BLaER1 (cell line): ENCODE measurements at regions not wholly inside any gene's neighbourhood (a gene's known extent, or its start where the extent isn't known, plus 50 kb on each side); places are given as distances from the start of the nearest gene placed in this dataset.
"Not testable (repeated sequence)": the region's sequence is repeated elsewhere in the genome, so short reads cannot be mapped to it uniquely, and the experiment has no call there.

ENCODE experiments used
- H3K27ac ChIP-seq: shearing (Covaris generic); formaldehyde crosslinking; 2 replicates; pipeline ENCODE4 v1.8.1; 2022
- H3K27me3 ChIP-seq: shearing (Covaris generic); formaldehyde crosslinking; 2 replicates; pipeline ENCODE4 v1.8.1; 2022
- H3K36me3 ChIP-seq: shearing (Covaris generic); formaldehyde crosslinking; 2 replicates; pipeline ENCODE4 v1.8.1; 2022
- H3K4me1 ChIP-seq: shearing (Covaris generic); formaldehyde crosslinking; 2 replicates; pipeline ENCODE4 v1.8.1; 2022
- H3K4me2 ChIP-seq: shearing (Covaris generic); formaldehyde crosslinking; 2 replicates; pipeline ENCODE4 v1.8.1; 2022
- H3K4me3 ChIP-seq: shearing (Covaris generic); formaldehyde crosslinking; 2 replicates; pipeline ENCODE4 v1.8.1; 2022
- H3K9ac ChIP-seq: shearing (Covaris generic); formaldehyde crosslinking; 2 replicates; pipeline ENCODE4 v1.8.1; 2022
- H3K9me3 ChIP-seq: shearing (Covaris generic); formaldehyde crosslinking; 2 replicates; pipeline ENCODE4 v1.8.1; 2022
- H4K20me1 ChIP-seq: shearing (Covaris generic); formaldehyde crosslinking; 2 replicates; pipeline ENCODE4 v1.8.1; 2022
- Cebpa-rat ChIP-seq: shearing (Covaris generic); IDR thresholded peaks from 2 replicates; pipeline ENCODE4 v1.8.1; 2022

GRCh38 chr10:64358907-64359306 is 837.7 kb downstream of the REEP3 start:
- no peak overlapping the region for H3K4me2 ChIP-seq
- no peak overlapping the region for H3K4me3 ChIP-seq
- H3K9me3 ChIP-seq, result no peaks in the 10 kb centered on the region
- no peaks in the 10 kb centered on the region for H4K20me1 ChIP-seq
- H3K36me3 ChIP-seq, result no peaks in the 10 kb centered on the region
- no peak for TF ChIP-seq Cebpa-rat
- no peaks in the 10 kb centered on the region for H3K4me1 ChIP-seq
- no peak overlapping the region for H3K9ac ChIP-seq
- H3K27ac ChIP-seq, result no peak overlapping the region
- no peaks in the 10 kb centered on the region for H3K27me3 ChIP-seq

- H3K4me1 ChIP-seq, H3K27ac ChIP-seq, H3K27me3 ChIP-seq, H3K4me3 ChIP-seq, H3K4me2 ChIP-seq, H3K9me3 ChIP-seq, H3K9ac ChIP-seq, H3K36me3 ChIP-seq, H4K20me1 ChIP-seq: not testable (repeated sequence)
Observed at GRCh38 chr10:64360240-64360639, 839.0 kb downstream of the REEP3 start.

GRCh38 chr10:64363687-64364086 is 842.5 kb downstream of the REEP3 start:
- Histone ChIP-seq H3K27ac (no peak overlapping the region), H3K4me1 (no peaks in the 10 kb centered on the region), H3K4me2 (no peak overlapping the region), H3K9ac (no peak overlapping the region), H3K27me3 (no peaks in the 10 kb centered on the region), H3K36me3 (no peaks in the 10 kb centered on the region), H4K20me1 (no peaks in the 10 kb centered on the region), H3K9me3 (no peaks in the 10 kb centered on the region), H3K4me3 (no peak overlapping the region)
- no peak for TF ChIP-seq Cebpa-rat

GRCh38 chr10:64365663-64366062 is 844.5 kb downstream of the REEP3 start:
- H4K20me1 ChIP-seq, result no peaks in the 10 kb centered on the region
- no peak overlapping the region for H3K9ac ChIP-seq
- H3K9me3 ChIP-seq, result no peaks in the 10 kb centered on the region
- no peak overlapping the region for H3K27ac ChIP-seq
- no peak overlapping the region for H3K4me3 ChIP-seq
- TF ChIP-seq Cebpa-rat, result no peak
- no peaks in the 10 kb centered on the region for H3K36me3 ChIP-seq
- H3K27me3 ChIP-seq, result no peaks in the 10 kb centered on the region
- H3K4me1 ChIP-seq, result no peaks in the 10 kb centered on the region
- no peak overlapping the region for H3K4me2 ChIP-seq

- H3K27ac ChIP-seq, result no peak overlapping the region
- TF ChIP-seq Cebpa-rat, result no peak
- H3K27me3 ChIP-seq, result no peaks in the 10 kb centered on the region
- no peak overlapping the region for H3K9ac ChIP-seq
- no peak overlapping the region for H3K4me3 ChIP-seq
- H3K36me3 ChIP-seq, result no peaks in the 10 kb centered on the region
- no peak overlapping the region for H3K4me2 ChIP-seq
- H3K9me3 ChIP-seq, result no peaks in the 10 kb centered on the region
- H4K20me1 ChIP-seq, result no peaks in the 10 kb centered on the region
- H3K4me1 ChIP-seq, result no peaks in the 10 kb centered on the region
Observed at GRCh38 chr10:64368298-64368697, 847.1 kb downstream of the REEP3 start.

- Histone ChIP-seq H3K27ac (no peak overlapping the region), H3K27me3 (no peaks in the 10 kb centered on the region), H3K9me3 (no peaks in the 10 kb centered on the region), H3K9ac (no peak overlapping the region), H4K20me1 (no peaks in the 10 kb centered on the region), H3K4me3 (no peak overlapping the region), H3K4me1 (no peaks in the 10 kb centered on the region), H3K36me3 (no peaks in the 10 kb centered on the region), H3K4me2 (no peak overlapping the region)
- TF ChIP-seq Cebpa-rat, result no peak
Observed at GRCh38 chr10:64369885-64370773, 848.9 kb downstream of the REEP3 start.

GRCh38 chr10:64374346-64374745 is 853.1 kb downstream of the REEP3 start:
- no peaks in the 10 kb centered on the region for H4K20me1 ChIP-seq
- H3K9ac ChIP-seq, result no peak overlapping the region
- H3K27ac ChIP-seq, result no peak overlapping the region
- no peak overlapping the region for H3K4me3 ChIP-seq
- no peaks in the 10 kb centered on the region for H3K36me3 ChIP-seq
- no peak for TF ChIP-seq Cebpa-rat
- no peaks in the 10 kb centered on the region for H3K4me1 ChIP-seq
- no peak overlapping the region for H3K4me2 ChIP-seq
- no peaks in the 10 kb centered on the region for H3K9me3 ChIP-seq
- no peaks in the 10 kb centered on the region for H3K27me3 ChIP-seq

GRCh38 chr10:64376167-64376566 is 855.0 kb downstream of the REEP3 start:
- no peak overlapping the region for H3K9ac ChIP-seq
- no peaks in the 10 kb centered on the region for H3K4me1 ChIP-seq
- no peak overlapping the region for H3K27ac ChIP-seq
- no peaks in the 10 kb centered on the region for H3K9me3 ChIP-seq
- H3K27me3 ChIP-seq, result no peaks in the 10 kb centered on the region
- no peaks in the 10 kb centered on the region for H4K20me1 ChIP-seq
- TF ChIP-seq Cebpa-rat, result no peak
- no peak overlapping the region for H3K4me2 ChIP-seq
- no peaks in the 10 kb centered on the region for H3K36me3 ChIP-seq
- H3K4me3 ChIP-seq, result no peak overlapping the region

GRCh38 chr10:64379898-64380297 is 858.7 kb downstream of the REEP3 start:
- no peak for TF ChIP-seq Cebpa-rat
- Histone ChIP-seq H3K4me1 (no peaks in the 10 kb centered on the region), H3K27ac (no peak overlapping the region), H4K20me1 (no peaks in the 10 kb centered on the region), H3K4me3 (no peak overlapping the region), H3K27me3 (no peaks in the 10 kb centered on the region), H3K4me2 (no peak overlapping the region), H3K9ac (no peak overlapping the region), H3K9me3 (no peaks in the 10 kb centered on the region), H3K36me3 (no peaks in the 10 kb centered on the region)

- Histone ChIP-seq H3K9ac (no peak overlapping the region), H3K9me3 (no peaks in the 10 kb centered on the region), H3K4me2 (no peak overlapping the region), H3K4me1 (no peaks in the 10 kb centered on the region), H3K36me3 (no peaks in the 10 kb centered on the region), H3K27ac (no peak overlapping the region), H3K4me3 (no peak overlapping the region), H3K27me3 (no peaks in the 10 kb centered on the region), H4K20me1 (no peaks in the 10 kb centered on the region)
- no peak for TF ChIP-seq Cebpa-rat
Observed at GRCh38 chr10:64385355-64385754, 864.2 kb downstream of the REEP3 start.

- Histone ChIP-seq H3K9ac (no peak overlapping the region), H3K4me3 (no peak overlapping the region), H3K9me3 (no peaks in the 10 kb centered on the region), H3K4me1 (no peaks in the 10 kb centered on the region), H3K36me3 (no peaks in the 10 kb centered on the region), H3K27ac (no peak overlapping the region), H3K27me3 (no peaks in the 10 kb centered on the region), H3K4me2 (no peak overlapping the region), H4K20me1 (no peaks in the 10 kb centered on the region)
- no peak for TF ChIP-seq Cebpa-rat
Observed at GRCh38 chr10:64394744-64395143, 873.5 kb downstream of the REEP3 start.
